Hypothalamus (tissue), 51 donors: ENCODE measurements at regions not wholly inside any gene's neighbourhood (a gene's known extent, or its start where the extent isn't known, plus 50 kb on each side); places are given as distances from the start of the nearest gene placed in this dataset.
"Not testable (repeated sequence)": the region's sequence is repeated elsewhere in the genome, so short reads cannot be mapped to it uniquely, and the experiment has no call there.

ENCODE experiments used
- DNase-seq, 51 donors: peaks; one replicate each; lab custom pipeline; 2025; lab: John Stamatoyannopoulos, UW

DNA sequence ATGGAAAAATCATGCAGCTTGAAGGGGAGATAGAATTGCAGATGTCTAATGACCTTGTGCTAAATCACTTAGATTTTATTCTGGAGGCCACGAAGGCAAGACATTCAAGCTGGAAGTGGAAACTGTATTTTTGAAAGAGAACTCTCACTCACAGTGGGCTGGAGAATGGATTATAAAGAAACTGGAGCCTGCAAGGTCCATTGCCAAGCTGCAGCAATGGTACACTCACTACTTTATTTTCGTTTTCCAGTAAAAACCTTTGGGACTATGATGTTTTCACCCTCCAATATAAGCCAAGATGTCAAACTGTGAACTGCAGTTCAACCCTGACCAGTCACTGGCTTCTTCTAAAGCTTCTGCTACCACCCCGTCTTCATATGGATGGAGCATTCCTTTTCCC lies 62.0 kb downstream of the SKIDA1 start:
- DNase-seq = no peak

DNA sequence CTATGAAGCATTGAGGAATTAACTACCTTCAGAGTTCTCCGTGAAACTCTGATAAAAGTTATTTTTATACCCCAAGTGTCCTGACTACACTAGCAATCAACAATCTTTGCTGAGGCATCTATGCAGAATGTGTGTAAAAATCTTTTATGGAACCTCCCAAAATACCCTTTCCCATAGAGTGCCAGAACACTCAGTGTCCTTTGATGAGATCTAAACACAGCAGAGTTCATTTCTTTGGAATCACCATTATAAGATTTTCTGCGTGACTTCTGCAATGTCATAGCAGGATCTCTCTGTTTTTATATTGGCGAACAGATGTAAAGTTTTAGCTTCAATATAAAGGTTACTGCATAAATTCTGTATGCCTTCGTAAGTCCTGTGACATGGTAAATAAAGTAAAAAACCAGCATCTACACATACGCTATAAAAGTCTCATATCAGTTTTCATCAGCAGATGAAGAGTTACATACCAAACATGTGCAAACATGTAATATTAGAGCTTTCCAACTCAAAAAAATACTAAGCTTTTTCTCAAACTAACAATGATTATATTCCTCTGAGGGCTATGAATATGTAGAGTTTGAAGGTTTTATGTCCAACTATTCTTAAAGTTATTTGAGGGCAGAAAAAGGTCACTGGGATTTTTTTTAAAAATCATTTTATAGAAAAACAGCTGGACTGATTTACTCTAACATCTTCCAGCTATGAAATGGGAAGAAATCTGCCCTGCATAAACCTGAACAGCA lies 67.2 kb downstream of the SKIDA1 start:
- DNase-seq = no peak

DNA sequence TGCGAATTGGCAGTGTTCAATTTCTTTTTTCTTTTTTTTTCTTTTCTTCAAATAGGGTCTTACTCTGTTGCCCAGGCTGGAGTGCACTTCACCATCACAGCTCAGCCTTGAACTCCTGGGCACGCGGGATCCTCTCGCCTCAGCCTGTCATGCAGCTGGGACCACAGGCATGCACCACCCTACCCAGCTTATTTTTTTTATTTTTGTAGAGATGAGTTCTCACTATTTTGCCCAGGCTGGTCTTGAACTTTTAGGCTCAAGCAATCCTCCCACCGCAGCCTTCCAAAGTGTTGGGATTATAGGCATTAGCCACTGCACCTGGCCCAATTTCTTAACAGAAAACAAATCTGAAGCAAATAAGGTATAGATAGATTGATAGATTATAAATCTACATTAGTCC lies 69.3 kb downstream of the SKIDA1 start:
- no peak for DNase-seq

DNA sequence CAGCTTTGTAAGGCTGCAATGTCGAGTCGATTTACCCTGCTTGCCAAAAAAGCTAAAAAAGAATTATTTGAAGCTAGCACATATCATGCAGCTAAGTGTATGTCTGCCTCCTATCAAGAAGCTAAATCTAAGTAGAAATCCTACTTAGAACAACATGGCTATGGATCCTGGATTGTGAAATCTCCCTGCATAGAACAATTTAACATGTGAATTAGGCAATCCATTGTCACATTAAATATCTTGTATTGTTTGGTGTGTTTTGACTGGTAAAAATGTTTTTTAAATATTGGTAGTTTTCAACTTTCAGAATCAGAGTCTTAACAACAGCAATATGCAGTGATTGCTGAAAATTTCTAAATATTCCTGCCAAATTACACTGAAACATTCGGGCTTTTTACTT lies 73.3 kb downstream of the SKIDA1 start:
- no peak for DNase-seq

DNA sequence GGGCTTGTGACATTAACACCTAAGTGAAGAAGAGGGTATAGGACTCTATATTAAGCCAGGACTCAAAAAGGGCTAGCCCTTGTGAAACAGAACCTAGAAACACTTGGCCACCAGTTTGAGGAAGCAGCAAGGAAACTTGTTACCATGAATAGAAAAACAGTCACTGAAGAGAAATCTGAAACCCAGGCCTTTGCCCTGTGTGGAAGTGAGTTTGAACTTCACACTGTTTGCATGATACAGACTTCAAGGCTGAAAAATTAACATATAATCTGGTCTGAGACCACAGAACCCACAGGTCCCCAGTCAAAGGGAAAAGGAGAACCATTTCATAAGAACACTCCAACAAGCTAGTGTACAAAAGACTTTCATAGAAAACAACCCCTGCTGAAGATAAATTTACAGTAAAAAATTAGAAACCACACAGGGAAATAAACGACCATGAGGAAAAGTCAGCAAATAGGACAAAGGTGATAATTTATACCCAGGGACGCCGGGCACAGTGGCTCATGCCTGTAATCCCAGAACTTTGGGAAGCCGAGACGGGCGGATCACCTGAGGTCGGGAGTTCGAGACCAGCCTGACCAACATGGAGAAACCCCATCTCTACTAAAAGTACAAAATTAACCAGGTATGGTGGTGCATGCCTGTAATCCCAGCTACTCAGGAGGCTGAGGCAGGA lies 76.1 kb downstream of the SKIDA1 start:
- no peak for DNase-seq

DNA sequence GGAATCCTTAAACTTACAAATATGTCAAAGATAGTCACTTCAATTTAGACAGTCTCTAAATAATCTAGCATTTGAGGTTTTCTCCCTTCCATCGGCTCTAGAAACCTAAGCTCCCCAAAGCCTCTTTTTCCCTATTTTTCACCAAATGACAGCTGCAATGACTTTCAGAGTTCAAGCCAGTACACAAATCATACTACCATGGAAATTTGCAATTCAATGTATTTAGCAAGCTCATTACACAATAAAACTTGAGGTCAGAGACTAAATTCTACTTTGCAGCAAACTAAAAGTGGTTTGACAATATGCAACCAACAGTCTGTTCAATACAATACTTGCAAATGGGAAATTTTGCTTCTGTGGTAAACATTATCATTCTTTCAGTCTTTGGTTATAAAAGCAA lies 80.3 kb downstream of the SKIDA1 start:
- no peak for DNase-seq

DNA sequence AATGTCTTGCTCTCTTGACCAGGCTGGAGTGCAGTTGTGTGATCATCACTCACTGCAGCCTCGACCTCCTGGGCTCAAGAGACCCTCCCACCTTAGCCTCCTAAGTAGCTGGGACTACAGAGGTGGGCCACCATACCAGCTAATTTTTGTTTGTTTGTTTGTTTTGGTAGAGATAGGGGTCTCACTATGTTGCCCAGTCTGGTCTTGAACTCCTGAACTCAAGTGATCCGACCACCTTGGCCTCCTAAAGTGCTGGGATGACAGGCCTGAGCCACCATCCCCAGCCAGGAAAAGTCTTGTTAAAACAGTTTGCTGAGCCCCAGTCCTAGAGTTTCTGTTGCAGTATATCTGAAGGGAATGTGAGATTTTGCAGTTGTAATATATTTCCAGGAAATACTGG lies 83.9 kb downstream of the SKIDA1 start:
- no peak for DNase-seq

DNA sequence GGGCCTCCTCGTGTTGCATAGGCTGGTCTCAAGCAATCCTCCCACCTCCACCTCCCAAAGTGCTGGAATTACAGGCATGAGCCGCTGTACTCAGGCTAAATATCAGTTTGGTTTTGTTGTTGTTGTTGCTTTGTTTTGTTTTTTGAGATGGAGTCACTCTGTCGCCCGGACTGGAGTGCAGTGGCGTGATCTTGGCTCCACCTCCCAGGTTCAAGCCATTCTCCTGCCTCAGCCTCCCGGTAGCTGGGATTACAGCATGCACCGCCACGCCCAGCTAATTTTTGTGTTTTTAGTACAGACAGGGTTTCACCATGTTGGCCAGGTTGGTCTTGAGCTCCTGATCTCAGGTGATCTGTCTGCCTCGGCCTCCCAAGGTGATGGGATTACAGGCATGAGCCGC lies 86.6 kb downstream of the SKIDA1 start:
- not testable (repeated sequence) for DNase-seq

DNA sequence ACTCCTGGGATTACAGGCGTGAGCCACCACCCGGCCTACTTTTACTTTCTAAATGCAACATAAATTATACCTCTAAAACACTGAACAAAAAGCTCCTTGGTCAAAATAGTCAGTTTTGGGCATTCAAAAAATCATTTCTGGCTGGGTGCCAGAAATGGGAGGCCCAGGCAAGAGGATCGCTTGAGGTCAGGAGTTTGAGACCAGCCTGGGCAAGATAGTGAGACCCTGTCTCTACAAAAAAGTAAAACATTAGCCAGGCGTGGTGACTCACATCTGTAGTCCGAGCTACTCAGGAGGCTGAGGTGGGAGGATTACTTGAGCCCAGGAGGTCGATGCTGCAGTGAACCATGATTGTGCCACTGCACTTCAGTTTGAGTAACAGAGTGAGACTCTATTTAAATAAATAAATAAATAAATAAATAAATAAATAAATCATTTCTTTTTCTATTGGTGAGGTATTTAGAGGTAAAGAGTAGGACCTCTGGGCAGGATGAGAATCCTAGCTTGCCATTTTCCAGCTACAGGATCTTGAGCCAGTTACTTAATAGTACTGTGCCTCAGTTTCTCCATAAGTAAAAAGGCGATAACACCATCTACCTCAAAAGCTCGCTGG lies 87.6 kb downstream of the SKIDA1 start:
- DNase-seq = no peak

DNA sequence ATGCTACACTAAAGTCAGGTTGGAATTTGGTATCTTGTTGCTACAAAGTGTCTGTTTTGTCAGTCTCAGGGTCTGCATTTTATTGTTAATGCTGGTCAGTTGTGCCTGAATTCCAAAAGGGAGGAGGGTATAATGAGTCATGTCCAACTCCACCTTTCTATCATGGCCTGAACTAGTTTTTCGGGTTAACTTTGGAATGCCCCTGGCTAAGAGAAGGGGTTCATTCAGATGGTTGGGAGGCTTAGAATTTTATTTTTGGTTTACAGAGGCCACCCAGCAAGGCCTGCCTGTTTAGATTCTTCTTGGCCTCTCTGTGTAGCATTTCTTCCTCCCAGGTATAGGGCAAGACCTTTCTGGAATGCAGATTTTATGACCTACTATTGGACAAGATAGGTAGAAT lies 93.2 kb downstream of the SKIDA1 start:
- no peak for DNase-seq

DNA sequence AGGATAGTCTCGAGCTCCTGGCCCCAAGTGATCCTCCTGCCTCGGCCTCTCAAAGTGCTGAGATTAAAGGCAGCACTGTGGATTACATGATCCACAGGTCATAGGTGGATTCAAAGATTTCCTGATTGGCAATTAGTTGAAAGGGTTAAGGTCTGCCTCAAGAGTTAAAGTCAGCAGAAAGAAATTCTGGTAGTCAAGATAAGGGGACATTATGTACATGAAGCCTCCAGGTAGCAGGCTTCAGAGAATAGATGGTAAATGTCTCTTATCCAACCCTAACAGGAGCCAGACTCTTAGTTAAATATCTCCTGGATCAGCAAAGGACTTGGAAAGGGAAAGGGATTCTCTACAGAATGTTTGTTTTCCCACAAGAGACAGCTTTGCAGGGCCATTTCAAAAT lies 93.7 kb downstream of the SKIDA1 start:
- no peak for DNase-seq

DNA sequence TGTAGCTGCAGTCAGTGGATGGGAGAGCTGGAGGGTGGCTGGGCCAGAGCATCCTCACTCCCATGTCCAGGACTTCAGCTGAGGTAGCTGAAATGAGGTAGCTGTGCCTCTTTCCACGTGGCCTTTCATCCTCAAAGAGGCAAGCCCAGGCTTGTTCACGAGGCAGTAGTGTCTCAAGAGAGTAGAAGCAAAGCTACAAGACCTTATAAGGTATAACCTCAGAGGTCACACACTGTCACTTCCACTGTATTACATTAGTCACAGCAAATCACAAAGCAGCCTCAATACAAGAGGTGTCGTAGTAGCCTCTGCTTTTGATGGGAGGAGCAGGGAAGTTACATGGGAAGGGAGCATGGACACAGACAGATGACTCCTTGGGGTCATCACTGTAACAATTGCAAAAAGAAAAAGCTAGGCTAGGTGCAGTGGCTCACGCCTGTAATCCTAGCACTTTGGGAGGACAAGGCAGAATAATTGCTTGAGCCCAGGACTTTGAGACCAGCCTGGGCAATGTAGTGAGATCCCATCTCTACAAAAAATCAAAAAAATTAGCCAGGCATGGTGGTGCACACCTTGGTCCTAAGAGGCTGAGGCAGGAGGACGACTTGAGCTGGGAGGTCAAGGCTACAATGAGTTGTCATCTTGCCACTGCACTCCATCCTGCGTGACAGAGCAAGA lies 97.5 kb downstream of the SKIDA1 start:
- no peak for DNase-seq

DNA sequence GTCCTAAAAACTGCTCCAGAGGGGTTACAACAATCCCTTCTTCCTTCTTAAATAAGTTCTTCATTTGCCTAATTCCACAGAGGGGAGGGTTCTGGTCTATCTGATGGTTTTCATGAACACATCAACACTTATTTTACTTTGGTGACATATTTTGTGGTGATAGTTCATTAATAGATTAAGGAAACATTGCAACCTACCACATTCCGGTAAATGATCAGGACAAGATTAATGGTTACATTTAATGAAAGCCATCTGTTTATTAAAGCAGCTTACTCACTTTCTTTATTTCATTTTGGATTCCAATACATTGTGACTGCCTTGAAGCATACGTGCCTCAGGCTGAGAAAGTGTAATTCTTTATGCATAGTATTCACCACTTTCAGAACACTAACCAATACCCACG lies 101.0 kb downstream of the SKIDA1 start:
- DNase-seq = no peak

DNA sequence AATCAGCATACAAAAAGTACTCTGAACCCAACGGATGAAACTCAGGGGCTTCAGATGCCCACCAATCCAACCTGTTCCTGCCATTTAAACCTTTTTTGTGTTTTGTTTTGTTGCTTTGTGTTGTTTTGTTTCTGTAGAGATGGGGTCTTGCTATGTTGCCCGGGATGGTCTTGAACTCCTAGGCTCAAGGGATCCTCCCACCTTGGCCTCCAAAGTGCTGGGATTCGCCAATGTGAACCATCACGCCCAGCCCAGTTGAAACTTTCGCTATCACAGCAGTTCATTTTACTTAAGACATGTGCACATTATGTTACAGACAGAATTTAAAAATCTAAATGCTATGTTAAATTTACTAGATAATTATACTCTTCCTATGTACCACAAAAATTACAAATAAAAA lies 101.6 kb downstream of the SKIDA1 start:
- no peak for DNase-seq

DNA sequence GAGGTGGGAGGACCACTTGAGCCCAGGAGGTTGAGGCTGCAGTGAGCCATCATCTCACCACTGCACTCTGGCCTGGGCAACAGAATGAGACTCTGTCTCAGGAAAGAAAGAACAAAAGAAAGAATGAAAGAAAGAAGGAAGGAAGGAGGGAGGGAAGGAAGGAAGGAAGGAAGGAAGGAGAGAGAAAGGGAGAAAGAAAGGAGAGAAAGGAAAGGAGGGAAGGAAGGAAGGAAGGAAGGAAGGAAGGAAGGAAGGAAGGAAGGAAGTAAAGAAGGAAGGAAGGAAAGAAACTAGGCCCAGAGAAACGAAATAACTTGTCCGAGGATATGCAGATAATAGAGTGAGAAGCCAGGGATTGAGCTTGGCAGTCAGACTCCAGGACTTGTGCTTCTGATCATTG lies 102.1 kb downstream of the SKIDA1 start:
- DNase-seq = no peak

DNA sequence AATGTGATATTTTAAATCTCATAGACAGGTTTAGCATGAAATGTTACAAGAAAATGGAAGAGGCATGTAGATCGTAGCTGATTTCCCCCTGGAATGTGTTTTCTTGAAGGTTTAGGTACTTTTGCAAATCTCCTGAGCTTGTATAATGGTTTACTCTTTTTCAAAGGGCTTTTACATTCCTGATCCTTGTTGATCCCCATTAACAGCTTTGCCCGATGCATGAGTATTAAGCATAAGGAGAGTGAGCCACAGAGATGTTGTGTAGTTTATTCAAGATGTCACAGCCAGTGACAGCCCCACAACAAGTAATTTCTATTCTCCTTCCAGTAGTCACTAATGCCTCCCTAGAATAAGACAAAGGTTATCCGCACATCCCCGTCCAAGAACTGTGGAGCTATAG lies 103.7 kb downstream of the SKIDA1 start:
- DNase-seq = no peak

DNA sequence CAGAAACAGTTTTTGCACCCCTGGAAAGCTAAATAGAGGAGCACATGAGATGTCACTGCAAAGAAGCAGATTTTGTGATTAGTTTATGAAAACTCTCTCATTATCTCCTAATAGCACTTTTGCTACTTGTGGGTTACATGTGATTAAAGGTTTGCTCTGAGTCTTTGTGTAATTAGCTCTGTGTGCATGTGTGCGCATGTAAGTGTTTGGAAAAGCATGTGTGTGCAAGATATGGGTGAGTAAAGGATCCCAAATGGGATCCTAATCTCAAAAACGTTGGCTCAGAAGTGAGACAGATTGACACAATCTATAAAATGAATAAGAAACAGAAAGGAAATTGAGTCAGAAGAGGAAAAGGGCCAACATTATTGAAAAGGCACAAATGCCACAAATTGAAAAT lies 104.5 kb downstream of the SKIDA1 start:
- no peak for DNase-seq

DNA sequence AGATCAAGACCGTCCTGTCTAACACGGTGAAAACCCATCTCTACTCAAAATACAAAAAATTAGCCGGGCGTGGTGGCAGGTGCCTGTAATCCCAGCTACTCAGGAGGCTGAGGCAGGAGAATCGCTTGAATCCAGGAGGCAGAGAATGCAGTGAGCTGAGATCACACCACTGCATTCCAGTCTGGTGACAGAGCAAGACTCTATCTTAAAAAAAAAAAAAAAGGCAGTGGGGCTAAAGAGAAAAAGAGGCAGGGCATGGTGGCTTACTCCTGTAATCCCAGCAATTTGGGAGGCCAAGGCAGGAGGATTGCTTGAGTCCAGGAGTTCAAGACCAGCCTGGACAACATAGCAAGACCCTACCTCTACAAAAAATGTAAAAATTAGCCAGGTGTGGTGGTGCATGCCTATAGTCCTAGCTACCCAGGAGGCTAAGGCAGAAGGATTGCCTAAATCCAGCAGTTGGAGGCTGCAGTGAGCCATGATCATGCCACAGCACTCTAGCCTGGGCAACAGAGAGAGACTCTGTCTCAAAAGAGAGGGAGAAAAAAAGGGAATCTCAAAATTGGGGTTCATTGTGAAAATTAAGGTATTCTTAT lies 106.4 kb downstream of the SKIDA1 start:
- DNase-seq = not testable (repeated sequence)

DNA sequence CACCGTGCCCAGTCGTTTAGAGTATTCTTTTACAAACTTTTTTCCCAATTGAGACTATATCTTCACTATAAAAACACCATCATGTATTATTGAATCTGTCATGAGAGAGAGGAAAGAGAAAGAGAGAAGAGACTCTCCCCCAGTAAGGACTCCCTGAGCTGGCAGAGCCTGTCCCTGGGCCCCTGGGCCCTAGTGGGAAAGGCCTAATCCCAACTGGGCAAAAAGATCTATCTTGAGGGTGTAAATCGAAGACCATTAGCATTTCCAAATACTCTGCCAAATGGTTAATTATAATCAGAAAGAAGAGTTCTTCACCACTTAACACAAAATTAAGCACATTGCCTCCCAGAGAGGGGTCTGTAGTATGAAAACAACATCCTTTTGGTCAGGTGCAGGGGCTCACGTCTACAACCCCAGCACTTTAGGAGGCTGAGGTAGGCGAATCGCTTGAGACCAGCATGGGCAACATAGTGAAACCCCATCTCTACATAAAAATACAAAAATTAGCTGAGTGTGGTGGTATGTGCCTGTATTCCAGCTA lies 108.2 kb downstream of the SKIDA1 start:
- DNase-seq = no peak

DNA sequence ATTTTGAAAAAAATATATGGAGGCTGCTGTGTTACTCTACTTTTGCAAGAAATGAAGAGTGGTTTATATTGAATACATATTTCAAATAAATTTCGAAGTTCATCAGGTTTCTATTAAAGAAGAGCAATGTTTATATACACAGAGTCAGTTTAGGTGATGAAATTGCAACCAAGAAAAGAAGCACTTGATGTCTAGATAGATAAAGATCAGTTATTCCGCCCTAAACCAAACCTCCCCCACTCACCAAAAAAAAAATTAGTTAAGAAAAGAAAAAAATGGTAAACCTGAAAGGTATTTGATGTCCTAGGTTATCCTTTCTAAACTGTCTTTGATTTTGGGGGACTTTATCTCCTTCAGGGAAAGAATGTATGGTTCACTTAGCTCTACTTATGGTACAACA lies 111.8 kb downstream of the SKIDA1 start:
- DNase-seq = no peak

DNA sequence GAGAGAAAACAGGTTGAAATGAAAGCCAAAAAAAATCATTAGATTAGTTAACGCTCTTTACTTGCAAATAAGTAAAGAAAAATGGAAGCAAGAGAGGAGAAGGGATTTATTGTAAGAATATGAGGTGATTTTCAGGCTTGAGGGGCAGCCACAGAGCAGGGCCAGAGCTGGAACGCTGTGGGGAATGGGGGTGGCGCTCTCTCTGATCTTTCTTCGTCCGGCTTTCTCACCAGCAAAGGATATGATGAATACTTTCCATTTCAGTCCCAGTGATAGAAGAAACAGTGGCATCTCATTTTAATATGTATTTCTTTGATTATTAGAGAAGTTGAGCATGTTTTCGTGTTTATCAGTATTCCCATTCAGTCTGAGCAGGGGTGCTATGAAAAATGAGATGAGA lies 112.2 kb downstream of the SKIDA1 start:
- no peak for DNase-seq
